Anterior cingulate cortex (tissue), 58 donors: ENCODE measurements at regions not wholly inside any gene's neighbourhood (a gene's known extent, or its start where the extent isn't known, plus 50 kb on each side); places are given as distances from the start of the nearest gene placed in this dataset.
A peak's percentile ranks its signal among the peaks of the same experiment; 100 is the strongest.
"Not testable (repeated sequence)": the region's sequence is repeated elsewhere in the genome, so short reads cannot be mapped to it uniquely, and the experiment has no call there.

Source experiments
- DNase-seq, 58 donors: peaks; one replicate each; lab custom pipeline; 2025; lab: John Stamatoyannopoulos, UW

DNA sequence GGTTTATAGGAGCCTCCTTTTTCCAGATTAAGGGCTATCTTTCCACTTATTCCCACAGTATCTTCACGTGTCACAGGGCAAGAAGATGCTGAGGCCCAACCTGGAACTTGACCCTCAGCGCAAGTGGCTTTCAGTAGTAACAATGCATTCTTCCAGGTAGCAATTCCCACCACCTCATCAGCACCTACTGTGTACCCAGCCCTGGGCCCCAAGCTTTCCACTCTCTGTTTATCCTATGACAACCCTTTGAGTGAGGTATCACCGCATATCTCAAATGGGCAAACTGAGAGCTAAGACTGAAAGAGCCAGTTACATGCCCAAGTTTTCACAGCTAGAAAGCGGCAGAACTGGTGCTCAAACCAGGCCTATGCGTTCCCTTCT lies 88.2 kb downstream of the CPN2 start:
- no peak for DNase-seq

DNA sequence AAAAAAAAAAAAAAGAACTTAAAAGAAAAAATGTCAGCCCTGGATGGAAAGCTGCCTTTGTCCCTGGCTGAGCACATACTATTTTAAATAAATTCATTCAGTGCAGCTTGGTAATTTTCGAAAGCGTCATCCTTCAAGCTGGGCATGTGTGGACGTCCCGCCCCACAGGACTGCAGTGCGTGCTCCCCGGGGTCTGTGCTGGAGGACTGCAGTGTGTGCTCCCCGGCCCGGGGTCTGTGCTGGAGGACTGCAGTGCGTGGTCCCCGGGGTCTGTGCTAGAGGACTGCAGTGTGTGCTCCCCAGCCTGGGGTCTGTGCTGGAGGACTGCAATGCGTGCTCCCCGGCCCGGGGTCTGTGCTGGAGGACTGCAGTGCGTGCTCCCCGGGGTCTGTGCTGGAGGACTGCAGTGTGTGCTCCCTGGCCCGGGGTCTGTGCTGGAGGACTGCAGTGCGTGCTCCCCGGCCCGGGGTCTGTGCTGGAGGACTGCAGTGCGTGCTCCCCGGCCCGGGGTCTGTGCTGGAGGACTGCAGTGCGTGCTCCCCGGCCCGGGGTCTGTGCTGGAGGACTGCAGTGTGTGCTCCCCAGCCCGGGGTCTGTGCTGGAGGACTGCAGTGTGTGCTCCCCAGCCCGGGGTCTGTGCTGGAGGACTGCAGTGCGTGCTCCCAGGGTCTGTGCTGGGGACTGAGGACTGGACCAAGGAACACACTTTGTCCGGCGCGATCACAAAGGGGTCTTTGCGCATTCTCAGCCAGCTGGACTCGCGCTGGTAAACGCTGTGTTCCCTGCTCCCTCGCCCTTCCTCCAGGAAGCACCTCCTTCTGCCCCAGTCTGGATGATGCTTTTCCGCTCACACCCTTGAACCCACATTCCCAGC lies 86.3 kb downstream of the CPN2 start:
- not testable (repeated sequence) for DNase-seq

DNA sequence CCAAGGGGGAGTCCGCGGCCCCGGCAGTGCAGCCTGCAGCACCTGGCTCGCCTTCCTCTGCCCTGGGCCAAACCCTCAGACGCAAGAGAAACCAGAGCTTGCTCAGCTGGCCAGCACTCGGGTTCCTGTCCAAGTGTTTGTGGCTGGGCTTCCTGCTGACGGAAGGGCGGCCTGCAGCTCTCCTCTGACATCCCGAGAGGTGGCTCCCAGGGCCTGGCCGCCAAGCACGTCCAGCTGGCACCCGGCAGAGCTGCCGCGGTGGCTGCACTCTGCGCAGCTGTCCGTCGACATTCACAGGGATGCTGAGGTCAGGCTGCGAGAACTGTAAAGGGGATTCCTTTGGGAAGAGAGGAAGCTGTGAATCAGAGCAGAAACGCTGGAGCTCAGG lies 85.6 kb downstream of the CPN2 start:
- peak in 48 of 58 donors; percentile 6 to 75 (median 46) for DNase-seq

DNA sequence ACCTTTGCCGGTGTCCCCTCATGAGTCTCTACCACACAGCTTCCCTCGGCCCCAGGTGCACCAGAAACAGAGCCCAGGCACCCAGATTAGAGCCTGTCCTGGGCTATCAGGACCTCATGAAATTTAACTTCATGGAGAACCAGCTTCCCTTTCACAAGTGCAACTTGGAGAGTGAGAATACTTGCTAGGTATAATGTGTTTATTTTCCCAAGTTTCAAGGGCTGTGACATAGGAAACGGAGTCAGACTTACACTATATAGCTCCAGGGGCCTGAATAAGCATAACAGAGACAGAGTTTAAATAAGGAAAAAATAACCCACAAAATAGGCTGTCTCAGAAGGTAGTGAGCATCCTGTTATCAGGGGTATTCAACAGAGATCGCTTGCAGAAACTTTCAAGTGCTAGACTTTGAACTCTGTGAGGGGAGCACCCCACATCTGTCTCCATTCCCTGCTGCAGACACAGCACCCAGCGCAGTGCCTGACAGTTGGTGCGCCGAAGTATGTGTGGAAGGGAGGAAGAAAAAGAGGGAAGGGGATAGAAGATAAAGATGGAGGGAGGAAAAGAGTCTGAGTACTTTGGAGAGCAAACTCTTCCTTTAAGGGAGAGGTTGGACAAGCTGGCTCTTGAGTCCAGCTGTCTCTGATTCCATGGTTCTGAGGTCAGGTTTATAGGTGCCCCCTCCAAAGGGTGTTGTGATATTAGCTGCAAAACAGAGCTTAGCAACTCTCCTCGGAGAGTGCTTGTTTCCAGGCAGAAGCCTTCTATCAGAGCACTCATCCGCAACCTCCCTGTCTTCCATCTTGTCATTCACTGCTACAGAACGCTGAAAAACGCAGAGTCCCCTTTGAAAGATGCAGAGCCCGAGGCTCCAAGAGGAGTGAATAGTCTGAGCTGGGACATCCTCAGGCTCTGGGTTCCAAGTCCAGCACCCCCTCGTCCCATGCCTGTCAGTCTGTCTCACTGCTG lies 84.8 kb downstream of the CPN2 start:
- no peak for DNase-seq

DNA sequence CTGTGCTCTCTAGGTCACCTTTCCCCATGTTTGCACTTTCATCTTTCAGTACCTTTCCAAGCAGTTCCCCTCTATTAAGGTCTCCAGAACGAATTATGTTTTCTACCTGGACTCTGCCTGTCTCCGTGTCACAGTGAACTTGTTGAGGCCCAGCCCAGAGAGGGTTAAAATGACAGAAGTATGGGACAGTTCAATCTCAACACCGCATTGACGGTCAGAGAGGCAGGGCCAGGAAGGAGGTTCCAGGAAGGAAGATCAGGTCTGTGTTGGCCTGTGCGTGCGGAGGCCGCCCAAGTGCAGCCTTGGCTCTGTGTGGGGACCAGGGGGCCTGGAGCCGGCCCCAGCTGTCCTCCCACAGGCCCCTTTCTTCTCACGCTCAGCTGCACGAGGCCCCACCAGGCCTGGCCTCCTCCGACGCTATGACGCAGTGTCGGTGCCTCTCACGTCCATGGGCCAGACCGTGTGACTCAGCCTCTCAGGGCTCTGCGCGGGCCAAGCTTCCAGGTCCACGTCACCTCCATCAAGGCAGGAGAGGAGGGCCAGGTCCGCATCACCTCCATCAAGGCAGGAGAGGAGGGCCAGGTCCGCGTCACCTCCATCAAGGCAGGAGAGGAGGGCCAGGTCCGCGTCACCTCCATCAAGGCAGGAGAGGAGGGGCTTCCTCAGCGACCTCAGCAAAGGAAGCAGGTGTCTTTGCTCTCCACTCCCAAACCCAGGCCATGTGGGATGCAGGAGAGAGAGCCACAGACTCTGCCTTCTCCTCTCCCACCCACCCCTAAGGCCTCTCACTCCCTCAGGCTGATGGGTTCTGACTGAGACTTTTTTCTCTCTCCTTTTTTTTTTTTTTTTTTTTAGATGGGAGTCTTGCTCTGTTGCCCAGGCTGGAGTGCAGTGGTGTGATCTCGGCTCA lies 83.1 kb downstream of the CPN2 start:
- DNase-seq, result no peak

DNA sequence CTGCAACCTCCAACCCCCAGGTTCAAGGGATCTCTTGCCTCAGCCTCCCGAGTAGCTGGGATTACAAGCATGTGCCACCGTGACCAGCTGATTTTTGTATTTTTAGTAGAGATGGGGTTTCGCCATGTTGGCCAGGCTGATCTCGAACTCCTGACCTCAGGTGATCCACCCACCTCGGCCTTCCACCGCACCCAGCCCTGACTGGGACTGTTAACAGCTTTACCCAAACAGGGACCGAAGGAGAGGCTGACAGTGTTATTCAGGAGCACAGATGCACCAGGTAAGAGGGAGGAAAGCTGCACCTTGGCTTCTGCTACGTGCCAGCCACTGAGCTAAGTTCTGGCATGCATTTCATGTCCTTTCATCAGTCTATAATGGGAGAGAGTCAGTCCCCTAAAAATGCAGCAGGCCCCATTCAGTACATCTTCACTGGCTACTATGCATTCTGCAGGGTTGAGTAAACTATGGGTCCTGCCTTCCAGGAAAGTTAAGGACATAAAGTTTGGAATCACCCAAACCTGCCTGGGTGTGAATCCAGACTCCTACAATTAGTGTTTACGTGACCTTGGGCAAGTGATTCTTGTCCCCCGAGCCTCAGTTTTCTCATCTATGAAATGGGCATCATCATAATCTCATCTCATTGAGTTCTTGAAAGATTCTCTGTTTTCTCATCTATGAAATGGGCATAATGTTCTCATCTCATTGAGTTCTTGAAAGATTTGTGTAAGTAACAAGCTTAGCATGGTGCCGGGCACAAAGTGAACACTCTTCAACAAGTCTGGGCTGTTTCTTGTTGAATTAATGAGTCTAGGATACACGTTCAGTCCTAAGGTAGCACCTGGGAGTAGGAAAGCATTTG lies 82.2 kb downstream of the CPN2 start:
- DNase-seq, result no peak

DNA sequence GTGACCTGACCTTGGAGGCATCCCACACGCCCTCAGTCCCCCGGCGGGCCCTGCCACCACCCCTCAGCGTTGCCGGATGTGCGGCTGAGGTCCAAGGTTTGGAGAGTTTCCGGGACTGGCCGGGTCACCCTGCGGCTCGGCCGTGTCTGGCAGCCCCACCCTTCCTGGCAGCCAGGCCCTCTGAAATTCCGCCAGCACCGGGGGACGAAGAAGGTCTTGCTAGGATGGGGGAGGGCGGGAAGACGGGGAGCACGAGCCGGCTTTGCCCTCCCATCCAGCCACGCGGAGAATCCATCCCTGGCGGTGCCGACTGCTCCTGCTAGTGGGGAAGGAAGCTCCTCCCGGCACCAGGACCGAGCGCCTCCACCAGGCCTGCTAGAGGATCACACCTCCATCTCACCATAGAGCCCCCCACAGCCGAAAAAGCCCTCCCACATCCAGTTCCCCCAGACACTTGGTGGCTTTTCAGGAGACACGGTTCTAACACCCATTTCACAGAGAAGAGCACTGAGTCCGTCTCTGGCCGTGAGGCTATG lies 81.5 kb downstream of the CPN2 start:
- DNase-seq, result peak in 42 of 58 donors; percentile 17 to 71 (median 44)

DNA sequence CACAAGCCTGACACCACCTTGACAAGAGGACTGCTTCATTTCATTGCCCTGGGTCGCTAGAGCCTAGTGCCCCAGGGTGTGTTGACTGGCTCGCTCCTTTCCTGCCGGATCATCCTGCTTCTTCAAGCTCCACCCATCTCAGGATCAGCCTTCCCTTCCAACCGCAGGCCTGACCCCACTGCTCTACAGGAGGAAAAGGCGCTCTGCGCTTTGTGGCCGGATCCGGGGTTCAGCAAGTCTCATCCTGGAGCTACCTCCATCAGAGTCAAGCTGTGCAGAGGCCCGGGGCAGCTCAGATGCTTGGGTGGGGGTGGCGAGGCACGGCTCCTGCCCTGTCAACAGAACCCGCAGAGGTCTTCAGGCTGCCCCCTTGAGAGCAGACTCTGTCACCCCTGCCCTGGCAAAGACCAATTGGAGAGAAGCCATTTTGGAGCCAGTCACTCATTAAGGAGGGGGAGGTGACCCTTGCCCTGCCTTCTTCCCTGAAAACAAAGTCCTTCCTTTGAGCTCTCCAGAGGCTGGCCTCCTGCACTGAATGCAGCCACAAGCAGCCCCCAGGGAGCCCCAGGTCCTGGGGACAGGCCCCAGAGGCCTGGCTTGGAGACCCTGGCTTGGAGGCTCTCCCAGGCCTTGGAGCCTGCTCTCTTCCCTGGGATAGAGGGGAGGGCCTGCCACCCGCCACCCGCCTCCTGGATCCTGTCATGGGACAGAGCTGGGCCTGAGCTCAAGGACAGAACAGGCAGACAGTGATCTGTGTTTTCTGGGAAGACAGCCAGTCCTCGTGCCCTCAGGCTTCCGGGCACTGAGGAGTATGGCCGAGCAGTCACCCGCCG lies 80.3 kb downstream of the CPN2 start:
- DNase-seq, result peak in 57 of 58 donors; percentile 52 to 99 (median 93)

DNA sequence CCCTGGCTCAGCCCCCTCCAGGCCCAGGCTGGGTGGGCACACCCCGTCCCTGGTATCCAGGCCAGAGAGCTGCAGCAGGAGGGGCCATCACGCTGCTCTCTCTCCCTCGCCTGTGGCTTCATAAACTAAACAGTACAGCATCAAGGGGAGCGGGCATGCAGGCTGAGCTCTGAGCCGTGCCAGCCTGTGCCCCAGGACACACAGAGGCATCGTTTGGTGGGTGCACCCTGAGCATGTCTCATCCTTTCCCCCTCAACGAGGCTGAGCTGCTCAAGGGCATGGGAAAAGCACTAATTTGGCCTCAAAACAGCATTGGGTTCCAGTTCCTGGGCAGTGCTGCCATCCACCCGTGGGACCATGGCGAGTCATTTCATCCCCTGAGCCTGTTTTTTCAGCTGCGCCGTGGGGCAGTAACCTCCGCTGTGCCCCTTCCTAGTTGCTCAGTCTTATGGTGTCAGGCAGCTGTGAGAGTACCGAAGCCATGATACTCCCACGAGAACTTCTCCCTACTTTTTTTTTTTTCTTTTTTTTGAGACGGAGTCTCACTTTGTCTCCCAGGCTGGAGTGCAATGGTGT lies 79.6 kb downstream of the CPN2 start:
- peak in 2 of 58 donors; percentile 52 to 57 for DNase-seq

DNA sequence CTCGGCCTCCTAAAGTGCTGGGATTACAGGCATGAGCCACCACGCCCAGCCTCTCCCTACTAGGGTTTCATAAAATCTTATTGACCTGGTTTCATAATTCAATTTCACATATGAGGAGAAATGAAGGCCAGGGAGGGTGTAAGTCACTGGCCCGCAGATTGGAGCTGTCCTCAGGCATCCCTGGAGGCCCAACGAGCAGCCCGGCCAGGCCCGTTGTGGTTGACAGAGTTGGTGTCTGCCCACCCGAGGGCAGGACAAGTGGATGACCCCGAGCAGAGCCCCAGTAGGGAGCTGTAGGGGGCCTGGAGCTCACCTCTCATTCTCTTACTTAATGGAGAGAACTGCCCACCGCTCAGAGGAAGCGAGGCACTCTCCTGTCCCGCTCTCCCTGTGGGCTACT lies 78.9 kb downstream of the CPN2 start:
- DNase-seq, result no peak

DNA sequence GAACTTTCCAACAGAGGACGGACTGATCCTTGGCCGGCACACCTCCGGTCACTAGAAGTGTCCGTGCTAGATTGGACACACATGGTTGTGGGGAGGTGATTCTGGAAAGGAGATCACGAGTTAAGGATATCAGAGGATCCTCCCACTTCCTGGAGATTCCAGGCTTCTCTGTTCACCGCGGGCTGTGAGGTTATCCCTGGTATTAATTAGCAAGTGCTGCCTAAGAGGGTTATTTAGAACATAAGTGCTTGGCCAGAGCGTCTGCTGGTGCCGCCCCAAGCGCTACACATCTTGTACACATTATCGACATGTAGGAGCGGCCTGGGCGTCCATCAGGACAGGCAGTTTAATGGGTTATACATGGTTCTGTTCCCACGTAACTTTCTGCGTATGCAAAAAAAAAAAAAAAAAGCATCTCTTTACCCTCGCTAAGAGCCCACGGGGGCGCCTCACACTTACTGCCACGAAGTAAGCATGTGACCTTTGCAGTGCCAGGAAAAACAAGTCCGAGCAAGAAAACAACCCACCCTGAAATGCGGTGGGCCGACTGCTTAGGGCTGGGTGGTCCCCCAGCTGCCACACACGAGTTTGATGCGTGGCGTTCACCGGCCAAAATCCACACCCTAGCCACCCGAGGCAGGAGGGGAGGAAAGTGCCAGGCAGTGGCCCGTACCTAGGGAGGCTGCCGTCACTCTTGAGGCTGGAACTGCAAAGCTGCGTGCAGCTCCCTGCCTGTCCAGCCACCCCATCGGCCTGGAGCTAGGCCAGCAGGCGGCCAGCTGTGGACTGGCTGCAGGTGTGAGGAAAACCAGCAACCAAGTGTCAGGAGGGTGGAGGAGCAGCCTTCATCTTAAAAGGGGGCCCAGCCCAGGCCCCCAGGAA lies 78.0 kb downstream of the CPN2 start:
- no peak for DNase-seq

DNA sequence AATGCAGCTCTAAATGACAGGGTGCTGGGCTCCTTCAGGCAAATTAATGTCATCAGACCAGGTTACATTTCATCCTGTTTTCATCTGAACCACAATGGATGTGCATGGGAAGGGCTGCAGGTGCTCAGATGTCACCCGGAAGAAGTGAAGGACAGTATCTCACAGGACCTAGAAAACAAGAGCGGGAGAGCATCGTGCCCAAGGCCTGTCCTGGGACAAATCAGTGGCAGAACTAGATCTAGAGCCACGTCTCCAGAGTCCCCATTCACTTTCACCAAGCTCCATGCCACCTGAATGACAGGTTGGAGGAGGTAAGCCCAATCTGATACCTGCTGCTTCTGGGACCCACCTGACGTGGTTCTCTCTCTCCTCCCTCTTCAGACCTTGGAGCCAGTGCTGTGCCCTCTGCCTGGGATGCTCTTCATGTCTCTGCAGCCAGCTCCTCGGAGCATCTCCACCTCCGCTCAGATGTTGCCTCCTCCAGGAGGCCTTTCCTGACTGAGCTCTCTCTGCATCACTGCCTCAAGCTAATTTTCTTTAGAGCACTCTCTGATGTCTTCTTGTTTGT lies 77.3 kb downstream of the CPN2 start:
- no peak for DNase-seq

DNA sequence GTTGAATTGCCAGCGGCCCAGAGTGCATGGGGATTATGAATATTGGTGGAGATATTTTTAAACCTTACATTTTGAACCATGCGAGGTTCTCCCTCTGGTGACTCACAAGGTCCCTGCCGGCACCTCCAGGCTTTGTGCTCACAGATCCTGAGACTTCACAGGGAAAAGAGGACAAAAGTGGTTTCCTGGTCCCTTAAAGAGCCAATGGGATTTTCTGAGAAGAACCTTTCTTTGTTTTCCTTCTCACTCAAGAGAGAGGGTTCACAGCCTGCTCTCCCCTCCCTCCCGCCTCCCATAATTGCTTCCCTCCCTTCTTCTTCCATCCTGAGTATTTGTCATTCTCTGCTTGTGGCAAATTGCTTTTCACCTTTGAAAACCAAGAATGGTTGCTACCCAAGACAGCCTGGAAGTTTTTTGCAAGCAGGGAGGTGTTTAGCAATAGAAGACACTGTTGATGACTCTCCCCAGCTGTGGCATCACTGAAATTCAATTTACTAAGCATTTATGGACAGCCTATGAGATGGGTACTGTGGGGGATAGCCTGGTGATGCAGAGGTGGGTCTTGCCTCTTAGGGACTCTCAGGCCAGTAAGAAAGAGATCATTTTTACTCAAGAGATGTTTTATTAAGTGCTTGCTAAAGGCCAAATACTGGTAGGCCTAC lies 76.6 kb downstream of the CPN2 start:
- DNase-seq, result no peak

DNA sequence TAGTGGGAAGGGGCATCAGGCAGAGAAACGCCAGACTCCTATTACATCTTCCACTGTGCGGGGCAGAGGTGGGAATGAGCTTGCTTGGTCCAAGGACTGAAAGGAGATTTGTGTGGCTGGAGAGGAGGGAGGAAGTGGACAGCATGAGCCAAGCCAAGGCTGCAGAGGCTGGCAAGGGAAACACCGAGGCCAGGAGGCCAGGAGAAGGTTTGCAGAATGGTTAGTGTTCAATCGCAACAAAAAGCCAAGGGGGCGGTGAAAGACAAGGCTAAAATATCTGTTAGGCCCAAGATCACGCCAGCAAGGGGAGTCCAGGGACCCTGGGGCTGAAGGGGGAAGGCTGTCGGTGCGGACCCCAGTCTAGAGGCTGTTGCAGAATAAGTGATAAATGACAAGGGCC lies 75.8 kb downstream of the CPN2 start:
- no peak for DNase-seq

DNA sequence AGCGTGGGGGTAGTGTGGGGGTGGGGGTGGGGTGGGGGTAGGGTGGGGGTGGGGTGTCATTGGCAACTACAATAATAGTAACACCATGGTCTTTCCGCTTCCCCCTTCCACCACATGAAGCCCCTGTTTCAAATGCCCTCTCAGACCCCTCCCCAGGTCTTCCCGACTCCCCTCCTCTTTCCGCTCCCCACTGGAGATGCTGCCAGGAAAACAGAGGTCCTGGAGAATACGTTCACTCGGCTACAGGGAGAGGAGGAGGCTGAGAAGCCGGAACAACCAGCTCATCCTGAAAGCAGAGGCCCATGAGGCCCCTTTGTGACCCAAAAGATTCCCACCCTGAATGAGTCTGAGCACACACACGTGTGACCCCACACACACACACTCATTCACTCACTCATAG lies 75.4 kb downstream of the CPN2 start:
- DNase-seq, result no peak

DNA sequence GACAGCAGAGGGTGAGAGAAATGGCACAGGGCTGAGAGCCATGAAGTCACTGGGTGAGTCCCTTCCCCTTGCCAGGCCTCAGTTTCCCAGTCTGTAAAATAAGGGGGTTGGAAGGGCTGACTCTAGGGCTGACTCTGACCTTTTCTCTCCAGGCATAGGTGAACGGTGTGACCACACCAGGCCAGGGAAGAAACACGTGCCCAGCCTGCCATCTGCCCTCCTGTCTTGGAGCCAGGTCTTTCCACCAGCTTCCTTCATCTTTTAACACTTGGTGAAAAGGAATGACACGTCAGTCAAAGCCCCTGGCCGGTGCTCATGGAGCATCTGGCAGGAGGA lies 74.4 kb downstream of the CPN2 start:
- no peak for DNase-seq
